Activated B cell treated with CpG ODN at 0.5 μM for 24 hours (primary cell): ENCODE measurements at regions not wholly inside any gene's neighbourhood (a gene's known extent, or its start where the extent isn't known, plus 50 kb on each side); places are given as distances from the start of the nearest gene placed in this dataset.
A peak's percentile ranks its signal among the peaks of the same experiment; 100 is the strongest.

ENCODE experiments used
- ATAC-seq: fragments of 200-7000 bp; cut with Tn5 transposase; one replicate; pipeline ENCODE4 v1.10.0; 2021; ENCODE audit warnings: low read depth, mild to moderate bottlenecking, moderate library complexity
- CTCF ChIA-PET: fragments of 350-600 bp; sonication (Branson Sonifier 250); formaldehyde crosslinking; loops from one replicate; lab custom pipeline; 2021; ENCODE audit warnings: antibody characterized with exemption; lab: Charles Lee
- POLR2A ChIA-PET: fragments of 350-600 bp; sonication (Branson Sonifier 250); formaldehyde crosslinking; loops from one replicate; lab custom pipeline; 2021; ENCODE audit warnings: antibody characterized with exemption; lab: Charles Lee
- DNase-seq: peaks from one replicate; pipeline ENCODE4 v3.0.0; 2022
- H3K27ac Mint-ChIP-seq: one replicate; pipeline ENCODE4 v1.8.0; 2020; ENCODE audit warnings: mixed read lengths
- H3K27me3 Mint-ChIP-seq: one replicate; pipeline ENCODE4 v1.8.0; 2021; ENCODE audit warnings: mixed read lengths
- H3K36me3 Mint-ChIP-seq: one replicate; pipeline ENCODE4 v1.8.0; 2021; ENCODE audit warnings: low read depth, mixed read lengths
- H3K4me1 Mint-ChIP-seq: one replicate; pipeline ENCODE4 v1.8.0; 2021; ENCODE audit warnings: mixed read lengths
- H3K4me3 Mint-ChIP-seq: one replicate; pipeline ENCODE4 v1.8.0; 2020; ENCODE audit warnings: mild to moderate bottlenecking, mixed read lengths
- H3K9me3 Mint-ChIP-seq: one replicate; pipeline ENCODE4 v1.8.0; 2020; ENCODE audit warnings: mixed read lengths
- intact Hi-C: fragments of 100-400 bp; cut with micrococcal nuclease; formaldehyde crosslinking; loops from one replicate; pipeline ENCODE4 v1.15.1; 2024
- TF ChIP-seq, protein P1 (sequence below): fragments of 200-600 bp; IDR thresholded peaks from one replicate; pipeline ENCODE4 v1.8.0; 2022; ENCODE audit warnings: antibody characterized with exemption, mild to moderate bottlenecking

DNA sequence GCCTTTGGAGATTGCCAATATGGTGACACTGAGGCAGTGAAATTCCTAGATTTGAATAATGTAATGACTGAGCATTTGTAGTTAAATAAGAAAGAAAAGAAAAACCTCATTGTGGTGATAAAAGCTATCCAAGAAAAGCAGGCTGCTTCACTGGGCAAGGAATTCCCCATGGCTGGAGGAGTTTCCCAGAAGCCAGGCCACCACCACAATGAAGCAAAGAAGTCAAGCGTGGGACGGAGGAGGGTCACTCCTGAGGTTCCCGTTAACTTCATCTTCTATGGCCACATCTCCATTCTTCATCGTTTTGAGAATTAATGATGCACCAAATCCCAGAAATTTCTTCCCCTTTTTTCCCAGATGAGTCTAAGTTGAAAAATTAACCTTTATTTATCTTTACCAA lies 185.8 kb upstream of the BCL6 start:
- Mint-ChIP-seq H3K4me1 (peaks cover 37% of the 10 kb centered on the region), H3K9me3 (no peaks in the 10 kb centered on the region), H3K36me3 (no peaks in the 10 kb centered on the region), H3K4me3 (no peak overlapping the region), H3K27ac (no peak overlapping the region), H3K27me3 (peaks cover 21% of the 10 kb centered on the region)
- no peak for ATAC-seq
- intact Hi-C loops = no loop called here
- ChIA-PET CTCF (interaction anchor here (1.7 kb wide), 1 partner anchor 182 kb away, joined by 4 read pairs; no protein-coding TSS in a partner anchor), POLR2A (no interaction called here)
- TF ChIP-seq, protein P1, sequence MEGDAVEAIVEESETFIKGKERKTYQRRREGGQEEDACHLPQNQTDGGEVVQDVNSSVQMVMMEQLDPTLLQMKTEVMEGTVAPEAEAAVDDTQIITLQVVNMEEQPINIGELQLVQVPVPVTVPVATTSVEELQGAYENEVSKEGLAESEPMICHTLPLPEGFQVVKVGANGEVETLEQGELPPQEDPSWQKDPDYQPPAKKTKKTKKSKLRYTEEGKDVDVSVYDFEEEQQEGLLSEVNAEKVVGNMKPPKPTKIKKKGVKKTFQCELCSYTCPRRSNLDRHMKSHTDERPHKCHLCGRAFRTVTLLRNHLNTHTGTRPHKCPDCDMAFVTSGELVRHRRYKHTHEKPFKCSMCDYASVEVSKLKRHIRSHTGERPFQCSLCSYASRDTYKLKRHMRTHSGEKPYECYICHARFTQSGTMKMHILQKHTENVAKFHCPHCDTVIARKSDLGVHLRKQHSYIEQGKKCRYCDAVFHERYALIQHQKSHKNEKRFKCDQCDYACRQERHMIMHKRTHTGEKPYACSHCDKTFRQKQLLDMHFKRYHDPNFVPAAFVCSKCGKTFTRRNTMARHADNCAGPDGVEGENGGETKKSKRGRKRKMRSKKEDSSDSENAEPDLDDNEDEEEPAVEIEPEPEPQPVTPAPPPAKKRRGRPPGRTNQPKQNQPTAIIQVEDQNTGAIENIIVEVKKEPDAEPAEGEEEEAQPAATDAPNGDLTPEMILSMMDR = no peak
- no peak for DNase-seq

DNA sequence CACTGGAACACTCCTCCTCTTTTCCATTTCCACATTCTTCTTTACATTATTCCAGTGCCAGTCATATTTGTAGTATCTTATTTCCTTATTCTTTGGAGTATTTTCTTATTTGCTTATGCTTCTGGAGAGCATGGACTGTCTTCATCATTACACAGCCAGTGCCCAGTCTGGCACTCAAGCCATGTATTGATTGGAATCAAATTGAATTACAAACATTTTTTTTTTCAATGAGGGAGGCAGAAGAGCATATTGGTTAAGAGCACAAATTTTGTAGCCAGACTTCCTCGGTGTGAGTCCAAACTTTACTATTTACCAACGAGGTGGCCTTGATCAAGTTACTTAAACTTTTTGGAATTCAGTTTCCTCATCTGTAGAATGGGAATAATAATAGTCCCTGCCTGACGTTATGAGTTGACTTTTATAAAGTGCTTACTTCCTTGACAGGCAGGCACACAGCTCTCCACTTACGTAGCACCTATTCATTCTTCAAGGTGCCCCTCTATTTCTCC lies 186.6 kb upstream of the BCL6 start:
- ATAC-seq = no peak
- peaks cover 34% of the 10 kb centered on the region for H3K4me1 Mint-ChIP-seq
- no peak overlapping the region for H3K27ac Mint-ChIP-seq
- no peaks in the 10 kb centered on the region for H3K36me3 Mint-ChIP-seq
- H3K4me3 Mint-ChIP-seq = no peak overlapping the region
- intact Hi-C loops = no loop called here
- TF ChIP-seq, protein P1 = no peak
- CTCF ChIA-PET = no interaction called here
- POLR2A ChIA-PET = no interaction called here
- no peak for DNase-seq
- peaks cover 21% of the 10 kb centered on the region for H3K27me3 Mint-ChIP-seq
- H3K9me3 Mint-ChIP-seq = no peaks in the 10 kb centered on the region

DNA sequence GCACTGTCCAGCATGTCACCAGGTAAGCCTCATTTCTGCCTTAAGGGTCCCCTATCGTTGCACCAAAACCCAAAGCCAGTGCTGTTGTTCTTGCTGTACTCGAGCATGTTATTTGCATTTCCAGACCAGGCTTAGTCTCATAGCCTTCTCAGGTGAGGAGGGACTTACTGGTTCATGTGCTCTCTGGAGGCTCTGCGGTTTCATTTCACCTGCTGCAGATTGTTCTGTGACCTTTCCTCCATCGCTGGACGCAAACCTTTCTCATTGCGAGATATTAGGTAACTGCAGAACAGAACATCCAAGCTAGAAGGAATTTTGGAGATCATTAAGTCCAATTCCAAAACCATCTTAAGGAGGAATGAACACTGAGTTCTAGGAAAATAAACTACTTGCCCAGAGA lies 187.3 kb upstream of the BCL6 start:
- H3K9me3 Mint-ChIP-seq = no peaks in the 10 kb centered on the region
- no peak for DNase-seq
- ATAC-seq = no peak
- intact Hi-C loops = no loop called here
- no peak overlapping the region for H3K27ac Mint-ChIP-seq
- peaks cover 31% of the 10 kb centered on the region for H3K4me1 Mint-ChIP-seq
- H3K36me3 Mint-ChIP-seq = no peaks in the 10 kb centered on the region
- H3K27me3 Mint-ChIP-seq = peaks cover 21% of the 10 kb centered on the region
- TF ChIP-seq, protein P1 = no peak
- POLR2A ChIA-PET = no interaction called here
- CTCF ChIA-PET = no interaction called here
- H3K4me3 Mint-ChIP-seq = no peak overlapping the region

DNA sequence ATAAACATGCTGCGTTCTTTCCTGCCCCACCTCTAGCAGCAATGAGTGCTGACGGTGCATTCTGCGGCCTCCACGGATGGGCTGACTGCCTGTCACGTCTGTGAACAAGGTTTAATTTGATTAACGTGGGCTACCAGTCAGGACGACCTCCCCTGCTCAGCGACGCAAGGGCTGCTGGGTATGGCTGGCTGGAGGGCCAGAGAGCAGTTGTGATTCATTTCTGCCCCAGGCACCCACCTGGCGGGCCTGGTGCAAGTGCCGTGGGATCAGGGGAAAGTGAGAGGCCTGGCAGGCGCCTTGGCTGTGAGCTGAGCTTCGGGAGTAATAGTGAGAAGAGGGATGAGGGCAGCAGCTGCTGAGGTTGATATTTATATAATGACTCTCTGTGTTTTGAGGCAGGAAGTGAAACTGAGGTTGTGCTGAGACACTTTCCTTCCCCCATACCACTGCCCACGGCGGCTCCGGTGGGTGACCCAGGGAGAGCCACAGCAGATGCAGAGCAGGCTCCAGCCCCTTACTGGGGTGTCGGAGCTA lies 190.4 kb upstream of the BCL6 start:
- ChIA-PET CTCF (interaction anchor here (1.6 to 1.7 kb wide), 3 partner anchors 39 to 1019 kb away, joined by 4 to 5 read pairs (median 4); no protein-coding TSS in a partner anchor), POLR2A (interaction anchor here (0.5 to 1.6 kb wide), 7 partner anchors 9 to 766 kb away, joined by 3 to 15 read pairs (median 4); partner anchors contain the start of gene BCL6)
- H3K4me1 Mint-ChIP-seq = peaks cover 31% of the 10 kb centered on the region
- TF ChIP-seq, protein P1 = no peak
- peaks cover 33% of the 10 kb centered on the region for H3K27me3 Mint-ChIP-seq
- H3K27ac Mint-ChIP-seq = peak overlapping the region; percentile 90
- intact Hi-C loops = loop anchor here (2.0 to 5.0 kb wide), 6 partner anchors 15 to 217 kb away; partner anchors contain the start of gene LPP
- DNase-seq (peak; percentile 61), ATAC-seq (peak; percentile 91)
- peak overlapping the region; percentile 77 for H3K4me3 Mint-ChIP-seq
- no peaks in the 10 kb centered on the region for H3K36me3 Mint-ChIP-seq
- no peaks in the 10 kb centered on the region for H3K9me3 Mint-ChIP-seq

DNA sequence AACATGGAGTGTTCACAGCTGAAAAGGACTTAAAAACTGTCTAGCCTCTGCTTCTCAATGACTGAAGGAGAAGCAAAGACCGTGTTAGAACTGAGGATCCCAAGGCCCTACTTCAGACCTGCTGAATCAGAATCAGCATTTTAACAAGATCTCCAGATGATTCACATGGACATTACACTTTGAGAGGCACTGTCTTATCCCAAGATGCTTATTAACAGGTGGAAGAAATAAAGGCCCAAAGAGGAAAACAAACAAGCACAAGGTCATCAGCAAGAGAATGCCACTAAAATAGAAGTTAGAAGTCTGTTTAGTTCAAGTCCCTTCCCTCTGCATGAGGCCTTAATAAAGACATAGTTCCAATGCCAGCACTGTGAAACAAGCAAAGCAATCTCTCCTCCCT lies 191.4 kb upstream of the BCL6 start:
- Mint-ChIP-seq H3K36me3 (no peaks in the 10 kb centered on the region), H3K4me3 (no peak overlapping the region), H3K4me1 (peaks cover 31% of the 10 kb centered on the region), H3K27ac (no peak overlapping the region), H3K27me3 (peaks cover 28% of the 10 kb centered on the region), H3K9me3 (no peaks in the 10 kb centered on the region)
- TF ChIP-seq, protein P1 = no peak
- ATAC-seq (no peak), DNase-seq (no peak)
- POLR2A ChIA-PET = interaction anchor here (1.3 kb wide), 1 partner anchor 37 kb away, joined by 4 read pairs; no protein-coding TSS in a partner anchor
- CTCF ChIA-PET = no interaction called here
- intact Hi-C loops = loop anchor here (2.0 to 5.0 kb wide), 4 partner anchors 14 to 216 kb away; partner anchors contain the start of gene LPP
